ENCODE measurements at regions not wholly inside any gene's neighbourhood (a gene's known extent, or its start where the extent isn't known, plus 50 kb on each side); places are given as distances from the start of the nearest gene placed in this dataset.
"Not testable (repeated sequence)": the region's sequence is repeated elsewhere in the genome, so short reads cannot be mapped to it uniquely, and the experiment has no call there.

- TF ChIP-seq CTCF, POLR2AphosphoS5 (IDR thresholded peaks at IDR 0.05): not testable (repeated sequence)
These were observed 118.8 kb downstream of the LRRC37A3 start for GRCh38 chr17:64800361-64800895.
